WTC11 (cell line): ENCODE measurements at regions not wholly inside any gene's neighbourhood (a gene's known extent, or its start where the extent isn't known, plus 50 kb on each side); places are given as distances from the start of the nearest gene placed in this dataset.
"Not testable (repeated sequence)": the region's sequence is repeated elsewhere in the genome, so short reads cannot be mapped to it uniquely, and the experiment has no call there.

Experiments used
- ATAC-seq: fragments of 200-7000 bp; cut with Tn5 transposase; 2 replicates; pipeline ENCODE4 v1.10.0; 2021; ENCODE audit warnings: mild to moderate bottlenecking, moderate library complexity
- CTCF ChIA-PET: fragments of 300-600 bp; sonication (Branson Sonifier 250); formaldehyde crosslinking; loops from one replicate; lab custom pipeline; 2021; ENCODE audit warnings: antibody characterized with exemption; lab: Charles Lee
- POLR2A ChIA-PET: fragments of 350-600 bp; sonication (Branson Sonifier 250); formaldehyde crosslinking; loops from one replicate; lab custom pipeline; 2021; ENCODE audit warnings: antibody characterized with exemption; lab: Charles Lee
- DNase-seq: peaks from one replicate; pipeline ENCODE4 v3.0.0; 2021; ENCODE audit warnings: low spot score
- H3K27ac Mint-ChIP-seq: 2 replicates; pipeline ENCODE4 v1.8.0; 2021; ENCODE audit warnings: mixed read lengths
- H3K27me3 Mint-ChIP-seq: 2 replicates; pipeline ENCODE4 v1.8.0; 2021; ENCODE audit warnings: low read depth, mild to moderate bottlenecking, moderate library complexity, mixed read lengths
- H3K36me3 Mint-ChIP-seq: 2 replicates; pipeline ENCODE4 v1.8.0; 2021; ENCODE audit warnings: mixed read lengths
- H3K4me1 Mint-ChIP-seq: 2 replicates; pipeline ENCODE4 v1.8.0; 2022; ENCODE audit warnings: mixed read lengths
- H3K4me3 Mint-ChIP-seq: 2 replicates; pipeline ENCODE4 v1.8.0; 2021; ENCODE audit warnings: mild to moderate bottlenecking, moderate library complexity, mixed read lengths
- H3K9me3 Mint-ChIP-seq: 2 replicates; pipeline ENCODE4 v1.8.0; 2021; ENCODE audit warnings: mixed read lengths
- ERG ChIP-seq: fragments of 250-450 bp; sonication (Bioruptor Pico); IDR thresholded peaks from 2 replicates; pipeline ENCODE4 v1.8.0; 2021; ENCODE audit warnings: mild to moderate bottlenecking
- ETV6 ChIP-seq: sonication (generic); formaldehyde crosslinking; IDR thresholded peaks from 2 replicates; pipeline ENCODE4 v1.8.1; 2022; ENCODE audit warnings: mild to moderate bottlenecking, missing genetic modification reagents
- FOXJ3 ChIP-seq: sonication (generic); formaldehyde crosslinking; IDR thresholded peaks from 2 replicates; pipeline ENCODE4 v1.9.0; 2021; ENCODE audit warnings: missing genetic modification reagents, mild to moderate bottlenecking, borderline replicate concordance
- FOXP1 ChIP-seq: sonication (generic); formaldehyde crosslinking; IDR thresholded peaks from 2 replicates; pipeline ENCODE4 v1.8.0; 2022; ENCODE audit warnings: missing genetic modification reagents, mild to moderate bottlenecking, moderate library complexity, borderline replicate concordance
- GRHL2 ChIP-seq: fragments of 250-450 bp; sonication (Bioruptor Pico); IDR thresholded peaks from 2 replicates; pipeline ENCODE4 v1.8.0; 2022; ENCODE audit warnings: mild to moderate bottlenecking, moderate library complexity; ENCODE audit not compliant: insufficient replicate concordance, severe bottlenecking
- MLX ChIP-seq: sonication (generic); formaldehyde crosslinking; IDR thresholded peaks from 2 replicates; pipeline ENCODE4 v1.8.1; 2023; ENCODE audit warnings: mild to moderate bottlenecking, missing genetic modification reagents, moderate library complexity
- NR2C2 ChIP-seq: sonication (generic); formaldehyde crosslinking; IDR thresholded peaks from 2 replicates; pipeline ENCODE4 v1.8.0; 2022; ENCODE audit warnings: mild to moderate bottlenecking, missing genetic modification reagents
- RORB ChIP-seq: fragments of 250-450 bp; sonication (Bioruptor Pico); IDR thresholded peaks from 2 replicates; pipeline ENCODE4 v1.9.0; 2021; ENCODE audit warnings: mild to moderate bottlenecking
- ZNF317 ChIP-seq: sonication (generic); formaldehyde crosslinking; IDR thresholded peaks from 2 replicates; pipeline ENCODE4 v1.8.1; 2023; ENCODE audit warnings: low read depth, mild to moderate bottlenecking, moderate library complexity, missing genetic modification reagents, borderline replicate concordance
- ZNF416 ChIP-seq: fragments of 250-450 bp; sonication (Bioruptor Pico); IDR thresholded peaks from 2 replicates; pipeline ENCODE4 v1.9.0; 2021; ENCODE audit warnings: mild to moderate bottlenecking, inconsistent platforms
- TF ChIP-seq, protein P1 (sequence below): sonication (generic); formaldehyde crosslinking; conservative IDR thresholded peaks from 2 replicates; pipeline ENCODE4 v1.8.1; 2022; ENCODE audit warnings: mild to moderate bottlenecking, missing genetic modification reagents
- TF ChIP-seq, protein P2 (sequence below): sonication (generic); formaldehyde crosslinking; IDR thresholded peaks from 2 replicates; pipeline ENCODE4 v1.8.0; 2022; ENCODE audit warnings: missing genetic modification reagents
- TF ChIP-seq, protein P3 (sequence below): fragments of 250-450 bp; sonication (Bioruptor Pico); IDR thresholded peaks from 2 replicates; pipeline ENCODE4 v2.1.2; 2022; ENCODE audit warnings: mild to moderate bottlenecking, moderate library complexity
- TF ChIP-seq, protein P4 (sequence below): sonication (generic); formaldehyde crosslinking; IDR thresholded peaks from 2 replicates; pipeline ENCODE4 v1.8.1; 2023; ENCODE audit warnings: mild to moderate bottlenecking, moderate library complexity, missing genetic modification reagents
- TF ChIP-seq, protein P5 (sequence below): sonication (generic); formaldehyde crosslinking; IDR thresholded peaks from 2 replicates; pipeline ENCODE4 v1.8.0; 2023; ENCODE audit warnings: mild to moderate bottlenecking, missing genetic modification reagents

DNA sequence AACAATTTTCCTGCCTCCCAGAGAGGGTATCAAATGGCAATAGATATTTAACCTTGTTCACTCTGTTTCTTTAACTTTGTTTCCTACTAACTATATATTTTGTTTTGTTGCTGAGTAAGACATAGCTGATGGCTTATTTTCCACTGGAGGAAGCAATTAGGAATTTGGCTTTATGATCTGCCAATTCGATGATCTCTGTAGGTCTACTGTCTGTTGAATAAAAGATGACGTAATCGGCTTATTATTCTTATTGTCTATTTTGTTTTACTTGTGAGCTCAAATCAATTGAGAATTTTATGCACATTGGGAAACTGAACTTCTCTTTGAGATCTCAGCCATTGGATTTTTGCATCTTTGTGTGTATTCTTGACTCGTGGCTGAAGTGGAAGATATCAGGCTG lies 862.6 kb downstream of the EFNB2 start:
- CTCF ChIA-PET, result no interaction called here
- no peak for ATAC-seq
- POLR2A ChIA-PET, result no interaction called here

GRCh38 chr13:105671131-105671530 lies 864.3 kb downstream of the EFNB2 start:
- H3K9me3 Mint-ChIP-seq, ATAC-seq, POLR2A ChIA-PET, DNase-seq, H3K36me3 Mint-ChIP-seq, H3K27ac Mint-ChIP-seq, CTCF ChIA-PET, H3K4me3 Mint-ChIP-seq, H3K27me3 Mint-ChIP-seq, H3K4me1 Mint-ChIP-seq: not testable (repeated sequence)

More for the DNA sequence above, 862.6 kb downstream of the EFNB2 start:
- H3K4me3 Mint-ChIP-seq, result no peak overlapping the region
- H3K9me3 Mint-ChIP-seq, result no peaks in the 10 kb centered on the region
- DNase-seq, result no peak
- H3K36me3 Mint-ChIP-seq, result no peaks in the 10 kb centered on the region
- no peaks in the 10 kb centered on the region for H3K4me1 Mint-ChIP-seq
- TF ChIP-seq, protein P1, sequence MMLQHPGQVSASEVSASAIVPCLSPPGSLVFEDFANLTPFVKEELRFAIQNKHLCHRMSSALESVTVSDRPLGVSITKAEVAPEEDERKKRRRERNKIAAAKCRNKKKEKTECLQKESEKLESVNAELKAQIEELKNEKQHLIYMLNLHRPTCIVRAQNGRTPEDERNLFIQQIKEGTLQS (CRISPR knock-in tag), result no peak
- TF ChIP-seq FOXJ3 (CRISPR knock-in tag) (no peak), ETV6 (CRISPR knock-in tag) (no peak), ZNF317 (CRISPR knock-in tag) (no peak), FOXP1 (CRISPR knock-in tag) (no peak)
- TF ChIP-seq, protein P2, sequence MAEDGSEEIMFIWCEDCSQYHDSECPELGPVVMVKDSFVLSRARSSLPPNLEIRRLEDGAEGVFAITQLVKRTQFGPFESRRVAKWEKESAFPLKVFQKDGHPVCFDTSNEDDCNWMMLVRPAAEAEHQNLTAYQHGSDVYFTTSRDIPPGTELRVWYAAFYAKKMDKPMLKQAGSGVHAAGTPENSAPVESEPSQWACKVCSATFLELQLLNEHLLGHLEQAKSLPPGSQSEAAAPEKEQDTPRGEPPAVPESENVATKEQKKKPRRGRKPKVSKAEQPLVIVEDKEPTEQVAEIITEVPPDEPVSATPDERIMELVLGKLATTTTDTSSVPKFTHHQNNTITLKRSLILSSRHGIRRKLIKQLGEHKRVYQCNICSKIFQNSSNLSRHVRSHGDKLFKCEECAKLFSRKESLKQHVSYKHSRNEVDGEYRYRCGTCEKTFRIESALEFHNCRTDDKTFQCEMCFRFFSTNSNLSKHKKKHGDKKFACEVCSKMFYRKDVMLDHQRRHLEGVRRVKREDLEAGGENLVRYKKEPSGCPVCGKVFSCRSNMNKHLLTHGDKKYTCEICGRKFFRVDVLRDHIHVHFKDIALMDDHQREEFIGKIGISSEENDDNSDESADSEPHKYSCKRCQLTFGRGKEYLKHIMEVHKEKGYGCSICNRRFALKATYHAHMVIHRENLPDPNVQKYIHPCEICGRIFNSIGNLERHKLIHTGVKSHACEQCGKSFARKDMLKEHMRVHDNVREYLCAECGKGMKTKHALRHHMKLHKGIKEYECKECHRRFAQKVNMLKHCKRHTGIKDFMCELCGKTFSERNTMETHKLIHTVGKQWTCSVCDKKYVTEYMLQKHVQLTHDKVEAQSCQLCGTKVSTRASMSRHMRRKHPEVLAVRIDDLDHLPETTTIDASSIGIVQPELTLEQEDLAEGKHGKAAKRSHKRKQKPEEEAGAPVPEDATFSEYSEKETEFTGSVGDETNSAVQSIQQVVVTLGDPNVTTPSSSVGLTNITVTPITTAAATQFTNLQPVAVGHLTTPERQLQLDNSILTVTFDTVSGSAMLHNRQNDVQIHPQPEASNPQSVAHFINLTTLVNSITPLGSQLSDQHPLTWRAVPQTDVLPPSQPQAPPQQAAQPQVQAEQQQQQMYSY (CRISPR knock-in tag), result no peak
- TF ChIP-seq, protein P3, sequence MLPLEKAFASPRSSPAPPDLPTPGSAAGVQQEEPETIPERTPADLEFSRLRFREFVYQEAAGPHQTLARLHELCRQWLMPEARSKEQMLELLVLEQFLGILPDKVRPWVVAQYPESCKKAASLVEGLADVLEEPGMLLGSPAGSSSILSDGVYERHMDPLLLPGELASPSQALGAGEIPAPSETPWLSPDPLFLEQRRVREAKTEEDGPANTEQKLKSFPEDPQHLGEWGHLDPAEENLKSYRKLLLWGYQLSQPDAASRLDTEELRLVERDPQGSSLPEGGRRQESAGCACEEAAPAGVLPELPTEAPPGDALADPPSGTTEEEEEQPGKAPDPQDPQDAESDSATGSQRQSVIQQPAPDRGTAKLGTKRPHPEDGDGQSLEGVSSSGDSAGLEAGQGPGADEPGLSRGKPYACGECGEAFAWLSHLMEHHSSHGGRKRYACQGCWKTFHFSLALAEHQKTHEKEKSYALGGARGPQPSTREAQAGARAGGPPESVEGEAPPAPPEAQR, result no peak
- TF ChIP-seq, protein P4, sequence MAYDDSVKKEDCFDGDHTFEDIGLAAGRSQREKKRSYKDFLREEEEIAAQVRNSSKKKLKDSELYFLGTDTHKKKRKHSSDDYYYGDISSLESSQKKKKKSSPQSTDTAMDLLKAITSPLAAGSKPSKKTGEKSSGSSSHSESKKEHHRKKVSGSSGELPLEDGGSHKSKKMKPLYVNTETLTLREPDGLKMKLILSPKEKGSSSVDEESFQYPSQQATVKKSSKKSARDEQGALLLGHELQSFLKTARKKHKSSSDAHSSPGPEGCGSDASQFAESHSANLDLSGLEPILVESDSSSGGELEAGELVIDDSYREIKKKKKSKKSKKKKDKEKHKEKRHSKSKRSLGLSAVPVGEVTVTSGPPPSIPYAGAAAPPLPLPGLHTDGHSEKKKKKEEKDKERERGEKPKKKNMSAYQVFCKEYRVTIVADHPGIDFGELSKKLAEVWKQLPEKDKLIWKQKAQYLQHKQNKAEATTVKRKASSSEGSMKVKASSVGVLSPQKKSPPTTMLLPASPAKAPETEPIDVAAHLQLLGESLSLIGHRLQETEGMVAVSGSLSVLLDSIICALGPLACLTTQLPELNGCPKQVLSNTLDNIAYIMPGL (CRISPR knock-in tag), result no peak
- no peaks in the 10 kb centered on the region; the same call in 1 of the 2 replicates for H3K27me3 Mint-ChIP-seq
- H3K27ac Mint-ChIP-seq, result no peak overlapping the region

DNA sequence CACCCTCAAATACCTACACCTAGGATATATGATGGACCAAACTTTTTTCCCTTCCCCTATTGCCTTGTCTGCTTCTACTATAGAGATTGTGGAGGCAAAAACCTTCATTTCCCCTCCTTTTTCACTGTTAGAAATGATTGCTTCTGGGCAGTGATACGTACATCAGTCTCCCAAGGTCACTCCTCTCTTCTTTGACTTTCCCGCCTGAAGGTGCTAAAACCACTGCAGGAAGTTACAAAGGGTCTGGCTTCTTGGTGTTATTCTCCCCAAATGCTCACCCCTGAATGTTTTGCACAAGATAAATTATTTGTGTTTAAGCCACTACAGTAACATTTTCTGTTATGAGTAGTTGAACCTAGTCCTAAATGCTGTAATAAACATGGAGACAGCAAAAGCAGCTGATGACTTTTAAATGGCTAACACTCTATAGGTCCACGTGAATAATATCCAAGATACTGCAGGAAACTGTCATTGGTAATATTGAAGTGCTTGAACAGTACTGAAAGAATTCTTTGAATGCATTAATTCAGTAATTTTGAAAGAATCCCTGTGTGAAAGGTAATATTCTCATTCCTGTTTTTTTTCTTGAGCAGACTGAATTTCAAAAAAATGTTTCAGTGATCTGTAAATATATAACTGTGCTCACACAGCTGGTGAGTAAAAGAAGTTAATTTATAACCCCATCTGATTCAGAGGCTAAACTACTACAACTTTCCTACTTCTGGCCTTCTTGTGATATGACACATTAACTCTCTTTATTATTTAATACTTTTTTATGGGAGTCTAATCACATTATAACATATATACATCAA lies 865.1 kb downstream of the EFNB2 start:
- H3K4me1 Mint-ChIP-seq, result no peaks in the 10 kb centered on the region
- DNase-seq (no peak), ATAC-seq (no peak)
- no peaks in the 10 kb centered on the region for H3K9me3 Mint-ChIP-seq
- H3K27ac Mint-ChIP-seq, result no peak overlapping the region
- CTCF ChIA-PET, result no interaction called here
- no peaks in the 10 kb centered on the region for H3K36me3 Mint-ChIP-seq
- H3K27me3 Mint-ChIP-seq, result no peaks in the 10 kb centered on the region; the same call in 1 of the 2 replicates
- no peak overlapping the region for H3K4me3 Mint-ChIP-seq
- POLR2A ChIA-PET, result no interaction called here
- TF ChIP-seq, protein P5, sequence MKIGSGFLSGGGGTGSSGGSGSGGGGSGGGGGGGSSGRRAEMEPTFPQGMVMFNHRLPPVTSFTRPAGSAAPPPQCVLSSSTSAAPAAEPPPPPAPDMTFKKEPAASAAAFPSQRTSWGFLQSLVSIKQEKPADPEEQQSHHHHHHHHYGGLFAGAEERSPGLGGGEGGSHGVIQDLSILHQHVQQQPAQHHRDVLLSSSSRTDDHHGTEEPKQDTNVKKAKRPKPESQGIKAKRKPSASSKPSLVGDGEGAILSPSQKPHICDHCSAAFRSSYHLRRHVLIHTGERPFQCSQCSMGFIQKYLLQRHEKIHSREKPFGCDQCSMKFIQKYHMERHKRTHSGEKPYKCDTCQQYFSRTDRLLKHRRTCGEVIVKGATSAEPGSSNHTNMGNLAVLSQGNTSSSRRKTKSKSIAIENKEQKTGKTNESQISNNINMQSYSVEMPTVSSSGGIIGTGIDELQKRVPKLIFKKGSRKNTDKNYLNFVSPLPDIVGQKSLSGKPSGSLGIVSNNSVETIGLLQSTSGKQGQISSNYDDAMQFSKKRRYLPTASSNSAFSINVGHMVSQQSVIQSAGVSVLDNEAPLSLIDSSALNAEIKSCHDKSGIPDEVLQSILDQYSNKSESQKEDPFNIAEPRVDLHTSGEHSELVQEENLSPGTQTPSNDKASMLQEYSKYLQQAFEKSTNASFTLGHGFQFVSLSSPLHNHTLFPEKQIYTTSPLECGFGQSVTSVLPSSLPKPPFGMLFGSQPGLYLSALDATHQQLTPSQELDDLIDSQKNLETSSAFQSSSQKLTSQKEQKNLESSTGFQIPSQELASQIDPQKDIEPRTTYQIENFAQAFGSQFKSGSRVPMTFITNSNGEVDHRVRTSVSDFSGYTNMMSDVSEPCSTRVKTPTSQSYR, result no peak
- TF ChIP-seq, protein P3, result no peak
- TF ChIP-seq GRHL2 (CRISPR knock-in tag) (no peak), NR2C2 (CRISPR knock-in tag) (no peak), RORB (CRISPR knock-in tag) (no peak), ERG (CRISPR knock-in tag) (no peak), MLX (no peak), ZNF416 (no peak)
